H1 (cell line): ENCODE measurements at regions not wholly inside any gene's neighbourhood (a gene's known extent, or its start where the extent isn't known, plus 50 kb on each side); places are given as distances from the start of the nearest gene placed in this dataset.

Experiments
- CTCF ChIA-PET: fragments of 300-600 bp; sonication (Branson Sonifier 250); formaldehyde crosslinking; loops from one replicate; lab custom pipeline; 2021; ENCODE audit not compliant: partially characterized antibody; lab: Charles Lee
- POLR2A ChIA-PET: fragments of 300-600 bp; sonication (Branson Sonifier 250); formaldehyde crosslinking; loops from one replicate; lab custom pipeline; 2021; ENCODE audit warnings: inconsistent platforms; ENCODE audit not compliant: partially characterized antibody; lab: Charles Lee
- DNase-seq, 2 experiments: peaks; one replicate each; pipeline versions ENCODE4 v3.0.0 to v3.0.0-alpha.2; 2010 to 2022; ENCODE audit warnings: low spot score in 2 of 2, low read depth in 1 of 2, mixed read lengths in 1 of 2
- FAIRE-seq: peaks from 2 replicates; lab custom pipeline; 2011; peaks lifted over from hg19 to GRCh38; lab: Jason Lieb, UNC
- H2AFZ ChIP-seq: 2 replicates; pipeline ENCODE4 v1.8.1; 2012; ENCODE audit warnings: low read length, inconsistent platforms
- H2AK5ac ChIP-seq: 2 replicates; pipeline ENCODE4 v1.6.1; 2013; ENCODE audit warnings: low read depth, low read length
- H2BK120ac ChIP-seq: replicated peaks from 2 replicates; pipeline ENCODE3; 2013; ENCODE audit warnings: low read depth, low read length, inconsistent platforms
- H2BK12ac ChIP-seq: 2 replicates; pipeline ENCODE4 v1.6.1; 2013; ENCODE audit warnings: low read depth, low read length
- H2BK15ac ChIP-seq: 2 replicates; pipeline ENCODE4 v1.6.1; 2013; ENCODE audit warnings: low read length
- H2BK20ac ChIP-seq: 2 replicates; pipeline ENCODE4 v1.6.1; 2013; ENCODE audit warnings: low read length
- H2BK5ac ChIP-seq: 2 replicates; pipeline ENCODE4 v1.6.1; 2013; ENCODE audit warnings: low read depth, low read length
- H3K14ac ChIP-seq: 2 replicates; pipeline ENCODE4 v1.6.1; 2013; ENCODE audit warnings: inconsistent platforms; ENCODE audit not compliant: insufficient read length
- H3K18ac ChIP-seq: 2 replicates; pipeline ENCODE4 v1.6.1; 2013; ENCODE audit warnings: low read length; ENCODE audit errors: extremely low read depth
- H3K23ac ChIP-seq: 2 replicates; pipeline ENCODE4 v1.6.1; 2013; ENCODE audit warnings: inconsistent platforms; ENCODE audit not compliant: insufficient read length
- H3K23me2 ChIP-seq: 2 replicates; pipeline ENCODE4 v1.6.1; 2013; ENCODE audit warnings: low read depth, low read length
- H3K27ac ChIP-seq: 2 replicates; pipeline ENCODE4 v1.6.1; 2011; ENCODE audit warnings: low read depth, low read length, inconsistent platforms
- H3K27me3 ChIP-seq, 4 experiments: replicated peaks in 1 of 4; 1 replicate in 1 of 4; 2 replicates in 3 of 4; pipeline versions ENCODE4 v1.6.1 to v1.8.1; 2011 to 2013; ENCODE audit warnings: low read length in 3 of 4, mild to moderate bottlenecking in 3 of 4, inconsistent platforms in 2 of 4, mixed read lengths in 2 of 4, moderate library complexity in 1 of 4; ENCODE audit not compliant: control insufficient read depth in 3 of 4, insufficient read depth in 3 of 4; ENCODE audit errors: extremely low read depth in 1 of 4
- H3K36me3 ChIP-seq, 4 experiments: 2 replicates each; pipeline versions ENCODE4 v1.6.1 to v1.8.1; 2011 to 2013; ENCODE audit warnings: mild to moderate bottlenecking in 4 of 4, low read length in 3 of 4, moderate library complexity in 2 of 4, control low read depth in 1 of 4, inconsistent platforms in 1 of 4; ENCODE audit not compliant: insufficient read depth in 4 of 4, control insufficient read depth in 2 of 4
- H3K4ac ChIP-seq: replicated peaks from 2 replicates; pipeline ENCODE3; 2013; ENCODE audit warnings: low read length, low read depth, mixed read lengths, inconsistent platforms; ENCODE audit not compliant: insufficient read length
- H3K4me1 ChIP-seq, 4 experiments: replicated peaks in 1 of 4; 1 replicate in 1 of 4; 2 replicates in 3 of 4; pipeline versions ENCODE4 v1.6.1 to v1.8.1; 2011 to 2013; ENCODE audit warnings: low read length in 3 of 4, inconsistent platforms in 2 of 4, mixed read lengths in 1 of 4; ENCODE audit not compliant: insufficient read depth in 4 of 4, control insufficient read depth in 3 of 4
- H3K4me2 ChIP-seq, 2 experiments: 2 replicates each; pipeline versions ENCODE4 v1.6.1 to v1.8.1; 2011 to 2013; ENCODE audit warnings: low read depth in 2 of 2, low read length in 2 of 2, control low read depth in 1 of 2, inconsistent platforms in 1 of 2, mild to moderate bottlenecking in 1 of 2; ENCODE audit not compliant: insufficient read depth in 1 of 2
- H3K4me3 ChIP-seq, 4 experiments: fragments of 200-600, 300-600 bp in 1 of 4; sonication (generic), shearing (Covaris generic), sonication (Bioruptor Twin) in 1 of 4; 2 replicates each; pipeline versions ENCODE4 v1.5.1 to v1.8.1; 2011 to 2016; ENCODE audit warnings: low read length in 4 of 4, low read depth in 3 of 4, control low read depth in 2 of 4, inconsistent platforms in 2 of 4, mild to moderate bottlenecking in 2 of 4, mixed read lengths in 1 of 4, moderate library complexity in 1 of 4; ENCODE audit not compliant: insufficient read depth in 2 of 4; ENCODE audit errors: extremely low read depth in 1 of 4
- H3K56ac ChIP-seq: replicated peaks from 2 replicates; pipeline ENCODE3; 2013; ENCODE audit warnings: low read depth, mild to moderate bottlenecking, mixed read lengths, low read length, inconsistent platforms; ENCODE audit not compliant: insufficient read length
- H3K79me1 ChIP-seq: 2 replicates; pipeline ENCODE4 v1.6.1; 2013; ENCODE audit warnings: low read depth, low read length, control low read depth
- H3K79me2 ChIP-seq, 2 experiments: 2 replicates each; pipeline versions ENCODE4 v1.6.1 to v1.8.1; 2012 to 2013; ENCODE audit warnings: low read length in 2 of 2, mild to moderate bottlenecking in 2 of 2, inconsistent platforms in 1 of 2; ENCODE audit not compliant: insufficient read depth in 2 of 2, control insufficient read depth in 1 of 2
- H3K9ac ChIP-seq, 4 experiments: replicated peaks in 1 of 4; 1 replicate in 1 of 4; 2 replicates in 3 of 4; pipeline versions ENCODE4 v1.6.1 to v1.8.1; 2011 to 2013; ENCODE audit warnings: low read depth in 3 of 4, low read length in 3 of 4, control low read depth in 2 of 4, mild to moderate bottlenecking in 2 of 4, moderate library complexity in 2 of 4, inconsistent platforms in 1 of 4; ENCODE audit errors: extremely low read depth in 1 of 4
- H3K9me3 ChIP-seq, 2 experiments: 2 replicates each; pipeline versions ENCODE4 v1.6.1 to v1.8.1; 2012 to 2013; ENCODE audit warnings: mild to moderate bottlenecking in 2 of 2, moderate library complexity in 2 of 2, control low read depth in 1 of 2, inconsistent platforms in 1 of 2, low read depth in 1 of 2, low read length in 1 of 2, mixed read lengths in 1 of 2; ENCODE audit not compliant: insufficient read depth in 2 of 2
- H4K20me1 ChIP-seq, 2 experiments: replicated peaks in 1 of 2; 2 replicates each; pipeline versions ENCODE3 to v1.8.1; 2011 to 2013; ENCODE audit warnings: inconsistent platforms in 2 of 2, low read length in 2 of 2, mild to moderate bottlenecking in 1 of 2; ENCODE audit not compliant: insufficient read depth in 2 of 2, control insufficient read depth in 1 of 2
- H4K5ac ChIP-seq: 2 replicates; pipeline ENCODE4 v1.6.1; 2013; ENCODE audit warnings: low read length, low read depth, mixed read lengths, inconsistent platforms; ENCODE audit not compliant: insufficient read length
- H4K8ac ChIP-seq: 2 replicates; pipeline ENCODE4 v1.8.0; 2013; ENCODE audit warnings: mild to moderate bottlenecking, moderate library complexity, low read length, inconsistent platforms; ENCODE audit not compliant: insufficient read depth; ENCODE audit errors: extremely low read depth
- H4K91ac ChIP-seq: replicated peaks from 2 replicates; pipeline ENCODE3; 2013; ENCODE audit warnings: low read length, mixed read lengths, inconsistent platforms; ENCODE audit not compliant: insufficient read length
- CREB1 ChIP-seq: IDR thresholded peaks from 2 replicates; pipeline ENCODE4 v1.6.1; 2012; ENCODE audit warnings: inconsistent platforms
- NANOG ChIP-seq: IDR thresholded peaks from 2 replicates; pipeline ENCODE4 v1.6.1; 2011; ENCODE audit warnings: low read length, low read depth, mild to moderate bottlenecking, inconsistent platforms; ENCODE audit not compliant: insufficient read depth, poor library complexity, severe bottlenecking
- NRF1 ChIP-seq: IDR thresholded peaks from 2 replicates; pipeline ENCODE4 v1.6.1; 2011; ENCODE audit warnings: mild to moderate bottlenecking, low read depth, low read length, improper control_type of control experiment
- PHF8 ChIP-seq: fragments of 200-600 bp; sonication (generic); conservative IDR thresholded peaks from 2 replicates; pipeline ENCODE4 v1.7.1; 2012; ENCODE audit warnings: low read depth, mild to moderate bottlenecking, inconsistent platforms, low read length, moderate library complexity
- TAF7 ChIP-seq: optimal IDR thresholded peaks from 2 replicates; pipeline ENCODE3; 2011; ENCODE audit warnings: low read depth, mild to moderate bottlenecking, inconsistent platforms, low read length, moderate library complexity, borderline replicate concordance
- WGBS, 2 experiments: shearing (Covaris generic) in 1 of 2; methylation state at CpG; one replicate each; pipeline versions ENCODE4 v1.1.6 to v1.1.7; 2013 to 2015; ENCODE audit warnings: low lambda C conversion rate in 2 of 2, mixed read lengths in 2 of 2, inconsistent platforms in 1 of 2, low coverage in 1 of 2, missing lambda C conversion rate in 1 of 2; ENCODE audit not compliant: insufficient replicate concordance in 2 of 2, insufficient coverage in 1 of 2, insufficient read length in 1 of 2; ENCODE audit errors: extremely low coverage in 1 of 2, missing lambda C conversion rate in 1 of 2; 5-methylcytosine and 5-hydroxymethylcytosine counted together

- no peak overlapping the region for H2BK20ac ChIP-seq
- H3K4me1 ChIP-seq: no peaks in the 10 kb centered on the region
- H3K23me2 ChIP-seq: no peaks in the 10 kb centered on the region
- no peak overlapping the region for H2BK5ac ChIP-seq
- no peaks in the 10 kb centered on the region for H3K27me3 ChIP-seq
- TF ChIP-seq NANOG: no peak
- no peak for TF ChIP-seq NRF1
- no peak for TF ChIP-seq PHF8
- no peak for TF ChIP-seq TAF7
- TF ChIP-seq CREB1: no peak
- H3K79me1 ChIP-seq: no peaks in the 10 kb centered on the region
- no peak overlapping the region for H3K14ac ChIP-seq
- POLR2A ChIA-PET: no interaction called here
- no peak for FAIRE-seq
- no peak overlapping the region for H3K4me3 ChIP-seq
- H3K4me2 ChIP-seq: no peak overlapping the region
- no peak overlapping the region for H3K23ac ChIP-seq
- no peak overlapping the region for H4K8ac ChIP-seq
- H2AK5ac ChIP-seq: no peak overlapping the region
- WGBS, 2 experiments: 90% methylated on average over 1 of the region's 1 CpG; no CpG with 5 or more reads in 1 of the 2 experiments
- no peak overlapping the region for H2BK12ac ChIP-seq
- no peaks in the 10 kb centered on the region for H3K79me2 ChIP-seq
- no peak overlapping the region for H3K4ac ChIP-seq
- no peaks in the 10 kb centered on the region for H3K36me3 ChIP-seq
- no peak overlapping the region for H3K27ac ChIP-seq
- no peaks in the 10 kb centered on the region for H3K9me3 ChIP-seq
- no peak overlapping the region for H4K5ac ChIP-seq
- no peak overlapping the region for H2BK15ac ChIP-seq
- no peak for DNase-seq
- CTCF ChIA-PET: no interaction called here
- no peak overlapping the region for H3K56ac ChIP-seq
- H3K18ac ChIP-seq: no peak overlapping the region
- no peak overlapping the region for H2BK120ac ChIP-seq
- no peak overlapping the region for H4K91ac ChIP-seq
- H4K20me1 ChIP-seq: no peaks in the 10 kb centered on the region
- no peak overlapping the region for H3K9ac ChIP-seq
- H2AFZ ChIP-seq: no peak overlapping the region
Observed at GRCh38 chr3:55196495-55196894, 268.6 kb upstream of the LRTM1 start.
